GM19455 (cell line): ENCODE measurements at regions not wholly inside any gene's neighbourhood (a gene's known extent, or its start where the extent isn't known, plus 50 kb on each side); places are given as distances from the start of the nearest gene placed in this dataset.

Experiments
- ATAC-seq: cut with Tn5 transposase; IDR thresholded peaks from one replicate; pipeline ENCODE4 v1.9.1; 2021; ENCODE audit not compliant: unreplicated experiment

- no peak for ATAC-seq
Measured at GRCh38 chr6:106773996-106774629, 144.7 kb downstream of the QRSL1 start.

GRCh38 chr6:106773522-106773921, 144.1 kb downstream of the QRSL1 start:
- no peak for ATAC-seq

GRCh38 chr6:106772270-106773142, 143.1 kb downstream of the QRSL1 start:
- ATAC-seq = no peak

GRCh38 chr6:106771822-106772221, 142.4 kb downstream of the QRSL1 start:
- no peak for ATAC-seq

GRCh38 chr6:106770663-106771062, 141.3 kb downstream of the QRSL1 start:
- no peak for ATAC-seq

GRCh38 chr6:106770081-106770480, 140.7 kb downstream of the QRSL1 start:
- no peak for ATAC-seq

GRCh38 chr6:106767271-106767670, 137.9 kb downstream of the QRSL1 start:
- no peak for ATAC-seq

- ATAC-seq = no peak
Measured at GRCh38 chr6:106766201-106766600, 136.8 kb downstream of the QRSL1 start.

- no peak for ATAC-seq
Measured at GRCh38 chr6:106765496-106765895, 136.1 kb downstream of the QRSL1 start.

- ATAC-seq = no peak
Measured at GRCh38 chr6:106764353-106764980, 135.1 kb downstream of the QRSL1 start.

- no peak for ATAC-seq
Measured at GRCh38 chr6:106763361-106763760, 134.0 kb downstream of the QRSL1 start.

GRCh38 chr6:106761160-106761559, 131.8 kb downstream of the QRSL1 start:
- ATAC-seq = no peak

GRCh38 chr6:106759112-106759511, 129.7 kb downstream of the QRSL1 start:
- no peak for ATAC-seq

- no peak for ATAC-seq
Measured at GRCh38 chr6:106757722-106758467, 128.5 kb downstream of the QRSL1 start.

GRCh38 chr6:106757267-106757666, 127.9 kb downstream of the QRSL1 start:
- no peak for ATAC-seq

GRCh38 chr6:106754215-106754614, 124.8 kb downstream of the QRSL1 start:
- no peak for ATAC-seq

- ATAC-seq = no peak
Measured at GRCh38 chr6:106752641-106753040, 123.3 kb downstream of the QRSL1 start.

GRCh38 chr6:106751501-106752252, 122.3 kb downstream of the QRSL1 start:
- ATAC-seq = no peak

- no peak for ATAC-seq
Measured at GRCh38 chr6:106750946-106751345, 121.6 kb downstream of the QRSL1 start.

- ATAC-seq = no peak
Measured at GRCh38 chr6:106750142-106750918, 121.0 kb downstream of the QRSL1 start.
